Left renal cortex interstitium (tissue), 4 donors: ENCODE measurements at regions not wholly inside any gene's neighbourhood (a gene's known extent, or its start where the extent isn't known, plus 50 kb on each side); places are given as distances from the start of the nearest gene placed in this dataset.

Experiments used
- DNase-seq, 4 donors: peaks; one replicate each; pipeline ENCODE4 v3.0.0-alpha.2; 2013; ENCODE audit warnings: low read depth in 4 of 4, low spot score in 2 of 4, missing footprints in 1 of 4

- no peak for DNase-seq
Measured at GRCh38 chr3:162269636-162270458, 773.2 kb downstream of the OTOL1 start.

- no peak for DNase-seq
Measured at GRCh38 chr3:162274070-162274469, 777.5 kb downstream of the OTOL1 start.

GRCh38 chr3:162278834-162279233 lies 782.2 kb downstream of the OTOL1 start:
- DNase-seq = no peak

- no peak for DNase-seq
Measured at GRCh38 chr3:162285259-162285658, 788.7 kb downstream of the OTOL1 start.

GRCh38 chr3:162287600-162287999 lies 791.0 kb downstream of the OTOL1 start:
- DNase-seq = no peak

- no peak for DNase-seq
Measured at GRCh38 chr3:162292409-162292808, 795.8 kb downstream of the OTOL1 start.

- no peak for DNase-seq
Measured at GRCh38 chr3:162295323-162295983, 798.8 kb downstream of the OTOL1 start.

GRCh38 chr3:162302983-162303624 lies 806.5 kb downstream of the OTOL1 start:
- DNase-seq = no peak

GRCh38 chr3:162317046-162317445 lies 820.4 kb downstream of the OTOL1 start:
- DNase-seq = no peak

- DNase-seq = no peak
Measured at GRCh38 chr3:162328649-162329048, 832.0 kb downstream of the OTOL1 start.

GRCh38 chr3:162329514-162329913 lies 832.9 kb downstream of the OTOL1 start:
- DNase-seq = no peak

GRCh38 chr3:162332344-162332743 lies 835.7 kb downstream of the OTOL1 start:
- DNase-seq = no peak

GRCh38 chr3:162334537-162334936 lies 837.9 kb downstream of the OTOL1 start:
- DNase-seq = no peak

GRCh38 chr3:162337630-162338029 lies 841.0 kb downstream of the OTOL1 start:
- no peak for DNase-seq

- no peak for DNase-seq
Measured at GRCh38 chr3:162338514-162338913, 841.9 kb downstream of the OTOL1 start.

- DNase-seq = no peak
Measured at GRCh38 chr3:162348912-162349311, 852.3 kb downstream of the OTOL1 start.

GRCh38 chr3:162353414-162353813 lies 856.8 kb downstream of the OTOL1 start:
- DNase-seq = no peak

GRCh38 chr3:162354356-162354755 lies 857.7 kb downstream of the OTOL1 start:
- DNase-seq = no peak

GRCh38 chr3:162365066-162365719 lies 868.6 kb downstream of the OTOL1 start:
- no peak for DNase-seq

- DNase-seq = no peak
Measured at GRCh38 chr3:162366166-162366766, 869.7 kb downstream of the OTOL1 start.
